Aorta (tissue), 5 donors: ENCODE measurements at regions not wholly inside any gene's neighbourhood (a gene's known extent, or its start where the extent isn't known, plus 50 kb on each side); places are given as distances from the start of the nearest gene placed in this dataset.

Source experiments
- ATAC-seq: fragments of 200-7000 bp; cut with Tn5 transposase; one replicate; pipeline ENCODE4 v1.9.1; 2022; ENCODE audit warnings: moderate library complexity; ENCODE audit not compliant: low FRiP score
- DNase-seq, 2 donors: peaks; one replicate each; pipeline ENCODE4 v3.0.0-alpha.2; 2020
- H3K27ac ChIP-seq, 2 donors: one replicate each; pipeline ENCODE4 v1.5.1; 2013; ENCODE audit warnings: low read length in 2 of 2, mild to moderate bottlenecking in 2 of 2, moderate library complexity in 2 of 2, control low read depth in 1 of 2, inconsistent platforms in 1 of 2, low read depth in 1 of 2
- H3K27me3 ChIP-seq, 2 donors: one replicate each; pipeline ENCODE4 v1.6.1; 2013; ENCODE audit warnings: control low read depth in 1 of 2, low read length in 1 of 2, mild to moderate bottlenecking in 1 of 2, moderate library complexity in 1 of 2; ENCODE audit not compliant: insufficient read depth in 2 of 2, control insufficient read depth in 1 of 2
- H3K36me3 ChIP-seq, 2 donors: one replicate each; pipeline ENCODE4 v1.6.1; 2013; ENCODE audit warnings: control low read depth in 1 of 2, low read length in 1 of 2, mild to moderate bottlenecking in 1 of 2; ENCODE audit not compliant: insufficient read depth in 2 of 2, control insufficient read depth in 1 of 2
- H3K4me1 ChIP-seq, 2 donors: one replicate each; pipeline ENCODE4 v1.6.1; 2013; ENCODE audit warnings: low read length in 2 of 2, control low read depth in 1 of 2, mild to moderate bottlenecking in 1 of 2, moderate library complexity in 1 of 2; ENCODE audit not compliant: insufficient read depth in 2 of 2, control insufficient read depth in 1 of 2
- H3K4me3 ChIP-seq, 2 donors: one replicate each; pipeline ENCODE4 v1.5.1; 2013; ENCODE audit warnings: low read length in 2 of 2, control low read depth in 1 of 2, mild to moderate bottlenecking in 1 of 2
- H3K9me3 ChIP-seq: one replicate; pipeline ENCODE4 v1.6.1; 2013; ENCODE audit warnings: mild to moderate bottlenecking, low read length; ENCODE audit not compliant: control insufficient read depth
- WGBS, 2 donors: extraction: QIAGEN DNeasy Blood & Tissue Kit; methylation state at CpG; one replicate each; pipeline ENCODE4 v1.1.7; 2013; 5-methylcytosine and 5-hydroxymethylcytosine counted together
- intact Hi-C, 2 donors: fragments of 100-400 bp; cut with DNase I; formaldehyde crosslinking; loops; one replicate each; pipeline versions ENCODE4 v1.14.2 to v1.15.0; 2022
- donor health status: healthy with polysubstance abuse.
- donor health status: Bipolar disorder and iron deficiency.
- donor health status: DM: no; HTN: no; CAD: no.
- donor health status: DM: no; HTN: no; CAD: no.
- donor health status: DM: yes; HTN: yes; CAD: no.

- H3K27me3 ChIP-seq = peaks cover 0 to 3% of the 10 kb centered on the region in 2 donors
- DNase-seq = no peak
- no peaks in the 10 kb centered on the region for H3K9me3 ChIP-seq
- WGBS, 2 donors = 42 to 43% methylated on average over 2 of the region's 2 CpGs
- no peaks in the 10 kb centered on the region for H3K4me1 ChIP-seq
- no peak overlapping the region for H3K4me3 ChIP-seq
- no peaks in the 10 kb centered on the region for H3K36me3 ChIP-seq
- intact Hi-C loops = no loop called here
- no peak for ATAC-seq
- no peak overlapping the region for H3K27ac ChIP-seq
Observed at GRCh38 chr3:184485241-184485640, 76.3 kb upstream of the EPHB3 start.

- 87 to 93% methylated on average over 3 of the region's 3 CpGs for WGBS, 2 donors
- intact Hi-C loops = no loop called here
- no peaks in the 10 kb centered on the region for H3K4me1 ChIP-seq
- no peak overlapping the region for H3K27ac ChIP-seq
- no peak for DNase-seq
- no peaks in the 10 kb centered on the region for H3K36me3 ChIP-seq
- no peak for ATAC-seq
- H3K27me3 ChIP-seq = peaks cover 0 to 3% of the 10 kb centered on the region in 2 donors
- no peak overlapping the region for H3K4me3 ChIP-seq
- H3K9me3 ChIP-seq = no peaks in the 10 kb centered on the region
Observed at GRCh38 chr3:184485906-184486305, 75.7 kb upstream of the EPHB3 start.

- Histone ChIP-seq H3K27ac (no peak overlapping the region), H3K4me1 (no peaks in the 10 kb centered on the region), H3K9me3 (no peaks in the 10 kb centered on the region), H3K36me3 (no peaks in the 10 kb centered on the region), H3K27me3 (peaks cover 0 to 3% of the 10 kb centered on the region in 2 donors), H3K4me3 (no peak overlapping the region)
- no peak for DNase-seq
- intact Hi-C loops = no loop called here
- ATAC-seq = no peak
Observed at GRCh38 chr3:184486614-184487013, 75.0 kb upstream of the EPHB3 start.

- 77% methylated on average over 6 of the region's 6 CpGs for WGBS, 2 donors
- Histone ChIP-seq H3K9me3 (no peaks in the 10 kb centered on the region), H3K27me3 (peaks cover 0 to 3% of the 10 kb centered on the region in 2 donors), H3K4me1 (no peaks in the 10 kb centered on the region), H3K27ac (no peak overlapping the region), H3K36me3 (no peaks in the 10 kb centered on the region), H3K4me3 (no peak overlapping the region)
- no peak for DNase-seq
- no peak for ATAC-seq
- intact Hi-C loops = no loop called here
Observed at GRCh38 chr3:184488577-184488976, 73.0 kb upstream of the EPHB3 start.

- Histone ChIP-seq H3K4me1 (no peaks in the 10 kb centered on the region), H3K4me3 (no peak overlapping the region), H3K9me3 (no peaks in the 10 kb centered on the region), H3K27me3 (peaks cover 0 to 3% of the 10 kb centered on the region in 2 donors), H3K27ac (no peak overlapping the region), H3K36me3 (no peaks in the 10 kb centered on the region)
- DNase-seq (no peak), ATAC-seq (no peak)
- intact Hi-C loops = no loop called here
- 39 to 44% methylated on average over 3 of the region's 3 CpGs for WGBS, 2 donors
Observed at GRCh38 chr3:184489268-184489841, 72.2 kb upstream of the EPHB3 start.

- no peak for DNase-seq
- Histone ChIP-seq H3K27ac (no peak overlapping the region), H3K36me3 (no peaks in the 10 kb centered on the region), H3K27me3 (peaks cover 0 to 3% of the 10 kb centered on the region in 2 donors), H3K4me3 (no peak overlapping the region), H3K9me3 (no peaks in the 10 kb centered on the region), H3K4me1 (no peaks in the 10 kb centered on the region)
- ATAC-seq = no peak
- intact Hi-C loops = no loop called here
- 12% methylated on average over 30 to 31 of the region's 31 CpGs for WGBS, 2 donors
Observed at GRCh38 chr3:184491011-184491576, 70.5 kb upstream of the EPHB3 start.

- no peak overlapping the region for H3K4me3 ChIP-seq
Observed at GRCh38 chr3:184491867-184492615, 69.5 kb upstream of the EPHB3 start.

GRCh38 chr3:184496933-184497332 is 64.7 kb upstream of the EPHB3 start:
- ATAC-seq (no peak), DNase-seq (no peak)
- no peaks in the 10 kb centered on the region for H3K4me1 ChIP-seq
- no peaks in the 10 kb centered on the region for H3K9me3 ChIP-seq
- H3K27ac ChIP-seq = no peak overlapping the region
- no peak overlapping the region for H3K4me3 ChIP-seq
- WGBS, 2 donors = 97 to 98% methylated on average over 3 of the region's 3 CpGs
- no peaks in the 10 kb centered on the region for H3K36me3 ChIP-seq
- H3K27me3 ChIP-seq = peaks cover 0 to 1% of the 10 kb centered on the region in 2 donors
- intact Hi-C loops = no loop called here

More at GRCh38 chr3:184491867-184492615, 69.5 kb upstream of the EPHB3 start:
- ATAC-seq = no peak
- H3K4me1 ChIP-seq = no peaks in the 10 kb centered on the region
- no peaks in the 10 kb centered on the region for H3K9me3 ChIP-seq
- no peaks in the 10 kb centered on the region for H3K36me3 ChIP-seq
- H3K27me3 ChIP-seq = peaks cover 0 to 3% of the 10 kb centered on the region in 2 donors
- H3K27ac ChIP-seq = no peak overlapping the region
- intact Hi-C loops = no loop called here
- peak in 1 of 2 donors; percentile 80 for DNase-seq
- 19 to 24% methylated on average over 34 of the region's 34 CpGs for WGBS, 2 donors

GRCh38 chr3:184497804-184498203 is 63.8 kb upstream of the EPHB3 start:
- H3K4me1 ChIP-seq = no peaks in the 10 kb centered on the region
- peaks cover 0 to 1% of the 10 kb centered on the region in 2 donors for H3K27me3 ChIP-seq
- H3K9me3 ChIP-seq = peaks cover 1% of the 10 kb centered on the region
- H3K4me3 ChIP-seq = no peak overlapping the region
- ATAC-seq (no peak), DNase-seq (no peak)
- no peaks in the 10 kb centered on the region for H3K36me3 ChIP-seq
- no peak overlapping the region for H3K27ac ChIP-seq
- 70 to 73% methylated on average over 2 of the region's 2 CpGs for WGBS, 2 donors
- intact Hi-C loops = no loop called here
